GM21381 (cell line): ENCODE measurements at regions not wholly inside any gene's neighbourhood (a gene's known extent, or its start where the extent isn't known, plus 50 kb on each side); places are given as distances from the start of the nearest gene placed in this dataset.
"Not testable (repeated sequence)": the region's sequence is repeated elsewhere in the genome, so short reads cannot be mapped to it uniquely, and the experiment has no call there.

ENCODE experiments used
- ATAC-seq: cut with Tn5 transposase; IDR thresholded peaks from one replicate; pipeline ENCODE4 v1.9.1; 2021; ENCODE audit warnings: mild to moderate bottlenecking, moderate library complexity; ENCODE audit not compliant: unreplicated experiment

- no peak for ATAC-seq
Measured at GRCh38 chr9:29038332-29038731, 1465.1 kb upstream of the C9orf72 start.

- no peak for ATAC-seq
Measured at GRCh38 chr9:29039258-29039657, 1466.0 kb upstream of the C9orf72 start.

GRCh38 chr9:29043072-29043471, 1469.8 kb upstream of the C9orf72 start:
- ATAC-seq: no peak

- no peak for ATAC-seq
Measured at GRCh38 chr9:29044959-29045358, 1471.7 kb upstream of the C9orf72 start.

- no peak for ATAC-seq
Measured at GRCh38 chr9:29060041-29060440, 1486.8 kb upstream of the C9orf72 start.

GRCh38 chr9:29062446-29062845, 1489.2 kb upstream of the C9orf72 start:
- no peak for ATAC-seq

- no peak for ATAC-seq
Measured at GRCh38 chr9:29063031-29063430, 1489.8 kb upstream of the C9orf72 start.

- ATAC-seq: no peak
Measured at GRCh38 chr9:29066141-29066640, 1492.9 kb upstream of the C9orf72 start.

- ATAC-seq: no peak
Measured at GRCh38 chr9:29068461-29068860, 1495.2 kb upstream of the C9orf72 start.

GRCh38 chr9:29069376-29069775, 1496.1 kb upstream of the C9orf72 start:
- no peak for ATAC-seq

GRCh38 chr9:29078063-29078666, 1504.9 kb upstream of the C9orf72 start:
- no peak for ATAC-seq

- ATAC-seq: no peak
Measured at GRCh38 chr9:29100762-29101161, 1527.5 kb upstream of the C9orf72 start.

GRCh38 chr9:29104166-29104565, 1530.9 kb upstream of the C9orf72 start:
- ATAC-seq: not testable (repeated sequence)

- no peak for ATAC-seq
Measured at GRCh38 chr9:29118555-29118954, 1545.3 kb upstream of the C9orf72 start.

- no peak for ATAC-seq
Measured at GRCh38 chr9:29126783-29127182, 1553.5 kb upstream of the C9orf72 start.

- ATAC-seq: no peak
Measured at GRCh38 chr9:29129763-29130162, 1556.5 kb upstream of the C9orf72 start.

GRCh38 chr9:29144476-29144875, 1571.2 kb upstream of the C9orf72 start:
- ATAC-seq: no peak

GRCh38 chr9:29150606-29151005, 1577.3 kb upstream of the C9orf72 start:
- no peak for ATAC-seq

GRCh38 chr9:29160763-29161353, 1587.6 kb upstream of the C9orf72 start:
- no peak for ATAC-seq

- ATAC-seq: no peak
Measured at GRCh38 chr9:29174136-29174535, 1600.9 kb upstream of the C9orf72 start.

GRCh38 chr9:29176231-29176630, 1603.0 kb upstream of the C9orf72 start:
- no peak for ATAC-seq

GRCh38 chr9:29176786-29177185, 1603.5 kb upstream of the C9orf72 start:
- ATAC-seq: no peak

- no peak for ATAC-seq
Measured at GRCh38 chr9:29183971-29184370, 1610.7 kb upstream of the C9orf72 start.
